Stimulated activated CD8-positive, alpha-beta memory T cell treated with anti-CD3 and anti-CD28 coated beads, Interleukin-15, amount 100 ng/mL, for 1 hour (primary cell): ENCODE measurements at regions not wholly inside any gene's neighbourhood (a gene's known extent, or its start where the extent isn't known, plus 50 kb on each side); places are given as distances from the start of the nearest gene placed in this dataset.
"Not testable (repeated sequence)": the region's sequence is repeated elsewhere in the genome, so short reads cannot be mapped to it uniquely, and the experiment has no call there.

Experiments used
- DNase-seq: peaks from one replicate; pipeline ENCODE4 v3.0.0-alpha.2; 2020; ENCODE audit warnings: low read depth

DNA sequence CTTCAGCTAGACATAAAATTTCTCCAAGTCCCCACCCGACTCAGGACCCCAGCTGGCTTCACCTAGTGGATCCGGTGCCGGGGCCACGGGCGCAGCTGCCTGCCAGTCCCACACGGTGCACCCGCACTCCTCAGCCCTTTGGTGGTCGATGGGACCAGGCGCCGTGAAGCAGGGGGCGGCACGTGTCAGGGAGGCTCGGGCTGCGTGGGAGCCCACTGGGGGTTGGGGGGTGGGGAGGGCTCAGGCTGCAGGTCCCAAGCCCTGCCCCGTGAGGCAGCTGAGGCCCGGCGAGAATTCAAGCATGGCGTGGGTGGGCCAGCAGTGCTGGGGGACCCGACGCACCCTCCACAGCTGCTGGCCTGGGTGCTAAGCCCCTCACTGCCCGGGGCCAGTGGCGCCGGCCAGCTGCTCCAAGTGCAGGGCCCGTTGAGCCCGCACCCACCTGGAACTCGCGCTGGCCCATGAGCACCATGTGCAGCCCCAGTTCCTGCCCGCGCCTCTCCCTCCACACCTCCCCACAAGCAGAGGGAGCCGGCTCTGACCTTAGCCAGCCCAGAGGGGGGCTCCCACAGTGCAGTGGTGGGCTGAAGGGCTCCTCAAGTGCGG lies 747.0 kb downstream of the FAM181B start:
- DNase-seq, result no peak

DNA sequence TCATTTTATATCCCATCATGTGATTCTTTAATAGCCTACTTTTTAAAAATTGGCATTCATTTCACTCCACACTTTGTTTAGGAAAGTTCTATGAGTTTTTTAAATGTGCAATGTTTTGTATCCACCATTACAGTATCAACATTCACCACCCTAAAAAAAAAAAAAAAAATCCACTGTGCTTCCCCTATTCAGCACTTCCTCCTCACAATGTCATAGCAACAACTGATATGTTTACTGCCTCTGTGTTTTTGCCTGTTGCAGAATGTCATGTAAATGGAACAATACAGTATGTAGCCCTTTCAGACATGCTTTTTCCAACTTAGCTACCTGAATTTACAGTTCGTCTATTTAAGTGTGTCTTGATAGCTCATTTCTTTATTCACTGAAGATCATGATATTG lies 754.2 kb downstream of the FAM181B start:
- DNase-seq, result no peak

DNA sequence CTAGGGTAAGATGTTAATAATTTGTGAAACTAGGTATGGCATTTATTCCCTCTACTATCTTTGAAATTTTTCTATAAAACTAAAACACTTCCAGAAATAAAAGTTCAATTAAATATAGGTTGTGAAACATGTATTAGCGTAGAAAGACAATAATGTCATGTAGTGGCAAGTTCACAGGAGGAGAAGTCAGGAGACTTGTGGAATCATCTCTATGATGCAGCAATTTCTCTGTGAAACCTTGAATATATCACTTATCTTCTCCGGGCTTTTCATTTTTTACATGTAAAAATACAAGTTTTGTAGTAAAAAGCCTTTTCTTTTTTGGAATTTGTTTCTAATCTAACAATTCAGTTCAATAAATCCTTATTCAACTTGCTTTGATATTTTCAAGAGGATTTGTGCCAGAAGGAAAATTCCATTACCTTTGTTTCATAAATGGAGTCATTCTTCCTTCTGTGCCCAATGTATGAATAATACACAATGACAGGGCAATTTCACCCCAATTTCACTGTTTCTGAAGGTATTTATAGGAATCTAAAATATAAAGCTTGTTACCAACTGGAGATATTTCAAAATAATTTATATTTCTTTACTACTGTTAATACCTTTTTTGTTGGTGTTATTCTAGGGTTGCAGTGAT lies 758.3 kb downstream of the FAM181B start:
- no peak for DNase-seq

DNA sequence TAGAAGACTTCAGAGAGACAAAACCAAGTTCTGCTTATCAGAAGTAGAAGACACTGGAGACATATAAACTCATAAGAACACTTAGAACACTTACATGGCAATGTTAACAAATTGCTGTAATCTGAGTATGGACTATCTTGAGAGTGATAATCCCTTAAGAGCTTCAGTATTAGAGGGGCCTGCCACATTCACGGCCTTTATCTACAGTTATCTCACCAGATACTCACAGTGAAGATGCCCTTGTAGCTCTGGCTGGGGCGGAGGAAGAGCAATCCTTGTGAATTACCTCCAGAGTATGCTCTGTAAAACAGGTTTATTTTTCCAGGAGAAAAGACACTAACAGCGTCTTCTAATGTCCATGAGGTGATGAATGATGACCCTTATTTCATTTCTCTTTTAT lies 762.8 kb downstream of the FAM181B start:
- no peak for DNase-seq

DNA sequence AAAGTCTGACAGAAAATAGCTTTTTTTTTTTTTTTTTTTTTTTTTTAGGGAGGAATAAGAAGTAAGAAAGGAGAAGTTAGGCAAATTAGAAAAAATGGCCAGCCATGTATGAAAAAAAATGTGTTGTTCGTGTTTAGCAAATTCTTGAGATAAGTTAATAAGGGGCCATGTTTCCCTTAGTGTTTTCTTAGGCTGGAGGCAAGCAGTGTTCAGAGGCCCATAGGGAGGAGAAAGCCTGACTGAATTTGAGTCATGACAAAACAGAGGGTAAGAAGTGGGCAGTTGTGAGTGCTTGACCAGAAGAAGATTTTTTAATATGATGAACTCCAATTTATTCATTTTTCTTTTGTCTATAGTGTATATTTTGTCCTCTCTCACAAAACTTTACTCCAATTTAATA lies 766.4 kb downstream of the FAM181B start:
- DNase-seq, result no peak

DNA sequence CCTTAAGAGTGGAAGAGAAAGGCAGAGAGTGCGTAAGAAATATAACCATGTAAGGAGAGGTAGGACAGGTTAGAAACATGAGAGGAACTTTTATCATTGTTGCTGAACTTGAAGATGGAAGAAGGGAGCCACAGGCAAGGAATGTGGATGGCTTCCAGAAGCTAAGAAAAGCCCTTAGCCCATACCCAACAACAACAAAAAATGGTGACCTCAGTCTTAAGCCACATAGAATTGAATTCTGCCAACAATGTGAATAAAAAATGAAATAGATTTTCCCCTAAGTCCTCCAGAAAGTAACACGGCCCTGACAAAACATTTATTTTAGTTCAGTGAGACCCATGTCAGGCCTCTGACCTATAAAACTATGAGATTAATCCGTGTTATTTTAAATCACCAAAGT lies 767.3 kb downstream of the FAM181B start:
- no peak for DNase-seq

DNA sequence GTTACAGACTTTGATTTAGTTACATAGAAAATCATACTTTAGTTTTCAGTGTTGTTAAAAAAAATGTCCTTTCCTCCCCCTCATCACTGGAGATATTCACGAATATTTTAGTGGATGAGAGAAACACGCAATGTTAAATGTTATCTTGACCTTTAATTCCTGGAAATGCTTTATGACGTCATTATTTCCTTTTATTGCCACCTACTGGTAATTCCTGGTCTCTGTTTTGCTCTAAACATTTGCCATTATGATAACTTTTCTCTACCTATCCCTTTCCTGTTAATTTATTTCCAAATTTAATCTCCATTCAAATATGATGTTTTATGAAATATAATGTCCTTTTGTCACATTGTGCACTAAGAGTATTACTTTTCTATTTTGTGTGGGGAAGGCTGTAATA lies 770.6 kb downstream of the FAM181B start:
- DNase-seq, result no peak

DNA sequence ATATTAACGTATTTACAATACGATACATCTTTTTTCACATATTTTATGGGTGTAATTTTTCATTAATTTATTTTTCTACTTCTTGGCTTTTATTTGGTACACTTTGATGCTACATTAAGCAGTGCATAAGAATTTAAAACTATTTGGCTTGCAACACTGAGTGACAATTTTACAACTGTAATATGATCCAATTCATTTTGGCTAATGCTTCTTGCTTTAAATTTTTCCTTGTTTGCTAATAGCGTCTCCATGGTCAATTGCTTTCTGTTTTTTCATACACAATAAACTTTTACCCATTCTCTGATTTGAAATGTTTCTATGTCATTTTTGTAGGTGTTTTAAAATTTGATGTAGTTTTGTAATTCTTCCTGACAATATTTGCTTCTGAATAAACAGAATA lies 773.2 kb downstream of the FAM181B start:
- no peak for DNase-seq

DNA sequence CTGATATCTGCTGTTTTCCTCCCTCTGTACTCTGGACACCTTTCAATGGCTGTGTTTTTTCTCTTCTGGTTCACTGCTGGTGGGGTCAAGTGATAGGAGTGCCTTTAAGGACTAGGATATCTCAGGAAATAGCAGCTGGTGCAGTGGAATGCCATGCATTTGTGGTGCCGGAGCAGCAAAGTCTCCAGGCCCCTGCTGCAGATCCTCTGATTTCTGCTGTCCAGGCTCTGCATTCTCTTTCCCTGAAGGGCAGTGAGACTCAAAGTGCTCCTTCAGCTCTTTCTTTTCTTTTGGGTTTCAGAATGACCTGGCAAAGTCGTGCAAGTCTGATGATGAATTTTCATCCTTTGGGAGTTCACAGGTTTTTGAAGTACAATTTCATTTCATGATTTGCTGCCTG lies 774.3 kb downstream of the FAM181B start:
- DNase-seq, result no peak

DNA sequence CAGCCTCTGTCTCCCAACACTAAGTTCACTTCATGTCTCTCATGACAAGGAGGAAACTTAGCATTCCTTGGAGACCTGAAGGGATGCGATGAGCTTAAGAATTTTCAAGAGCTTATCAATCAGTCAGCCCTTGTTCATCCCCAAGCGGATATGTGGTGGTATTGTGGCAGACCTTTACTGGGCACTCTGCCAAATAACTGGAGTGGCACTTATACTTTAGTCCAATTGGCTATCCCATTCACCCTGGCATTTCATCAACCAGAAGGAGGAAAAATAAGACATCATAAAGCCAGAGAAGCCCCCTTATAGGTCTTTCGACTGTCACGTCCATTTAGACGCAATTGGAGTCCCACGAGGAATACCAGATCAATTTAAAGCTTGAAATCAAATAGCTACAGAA lies 779.4 kb downstream of the FAM181B start:
- not testable (repeated sequence) for DNase-seq

DNA sequence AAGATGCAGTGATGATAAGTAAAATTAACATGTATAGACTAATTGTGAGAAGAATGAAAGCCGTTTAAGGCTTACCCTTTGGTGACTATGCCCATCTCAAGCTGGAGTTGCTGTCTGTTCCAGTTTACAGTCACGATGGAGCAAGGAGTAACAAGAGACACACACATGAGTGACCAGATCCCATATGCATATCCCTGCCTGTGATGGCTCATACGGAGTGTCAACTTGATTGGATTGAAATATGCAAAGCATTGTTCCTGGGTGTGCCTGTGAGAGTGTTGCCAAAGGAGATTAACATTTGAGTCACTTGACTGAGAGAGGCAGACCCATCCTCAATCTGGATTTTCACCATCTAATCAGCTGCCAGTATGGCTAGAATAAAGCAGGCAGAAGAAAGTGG lies 786.8 kb downstream of the FAM181B start:
- no peak for DNase-seq

DNA sequence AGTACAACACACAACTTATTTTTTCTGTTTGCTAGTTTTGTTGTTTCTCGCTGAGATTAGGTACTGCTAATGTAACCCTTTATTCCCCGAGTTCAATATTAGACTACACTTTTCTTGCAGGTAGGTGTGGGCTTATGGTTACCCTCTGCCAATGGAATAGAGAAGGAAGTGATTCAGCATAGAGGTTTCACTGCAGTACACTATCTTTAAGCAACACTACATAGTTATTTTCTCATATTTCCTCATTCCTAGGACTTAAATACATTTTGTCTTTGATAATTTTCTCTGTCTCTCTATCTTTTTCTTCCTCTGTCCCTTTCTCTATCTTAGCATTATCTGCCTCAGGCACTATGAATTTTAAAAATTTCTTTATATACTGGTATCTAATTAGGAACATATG lies 791.0 kb downstream of the FAM181B start:
- DNase-seq, result no peak

DNA sequence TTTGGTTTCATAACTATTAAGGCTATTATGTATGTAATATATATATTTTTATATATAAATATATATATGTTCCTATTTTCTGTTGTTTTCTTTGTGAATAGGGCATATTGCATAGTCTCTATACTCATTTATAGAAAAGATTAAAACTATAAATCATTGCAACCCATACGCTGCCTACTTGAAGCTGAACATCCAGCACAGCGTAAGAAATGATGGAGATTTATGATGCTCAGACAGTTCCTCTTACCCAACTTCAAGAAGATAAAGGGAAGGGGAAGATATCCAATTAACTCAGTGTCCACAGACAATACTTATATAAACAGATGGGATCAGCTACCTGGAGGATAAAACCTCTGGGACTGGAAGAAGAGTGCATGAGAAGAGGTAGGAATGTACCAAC lies 791.7 kb downstream of the FAM181B start:
- DNase-seq, result no peak

DNA sequence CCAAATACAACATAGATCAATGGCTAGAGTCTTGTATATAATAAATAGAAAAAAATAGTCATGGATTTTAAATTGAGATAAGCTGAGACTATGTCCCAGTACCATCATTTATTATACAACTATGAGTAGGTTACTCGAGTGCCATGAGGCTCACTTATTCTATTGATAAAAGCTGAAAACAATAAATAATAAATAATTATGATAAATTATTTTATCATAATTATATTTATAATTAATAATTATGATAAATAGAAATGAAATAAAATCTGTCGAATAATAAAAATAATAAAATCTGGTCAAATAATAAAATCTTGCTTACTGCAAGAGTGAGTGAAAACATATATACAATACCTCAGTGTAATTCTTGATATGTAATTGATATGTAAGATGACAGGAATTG lies 801.4 kb downstream of the FAM181B start:
- DNase-seq, result no peak

DNA sequence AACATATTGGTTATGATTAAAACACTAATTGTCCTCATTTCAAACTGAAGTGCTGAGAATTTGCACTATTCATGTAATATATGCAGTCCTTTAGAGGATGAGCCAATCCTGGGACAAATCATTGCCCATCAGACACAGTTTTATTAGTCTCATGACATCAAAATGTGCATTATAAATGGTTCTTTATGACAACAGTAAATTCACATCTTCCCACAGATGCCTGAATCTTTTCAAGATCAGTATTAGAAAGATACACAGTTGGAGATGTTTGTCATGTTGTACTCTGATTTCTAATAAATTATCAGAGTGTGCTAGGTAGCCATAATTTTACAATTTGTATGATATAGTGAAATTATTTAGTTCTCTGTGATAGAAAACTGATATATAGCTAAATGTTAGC lies 813.5 kb downstream of the FAM181B start:
- no peak for DNase-seq

DNA sequence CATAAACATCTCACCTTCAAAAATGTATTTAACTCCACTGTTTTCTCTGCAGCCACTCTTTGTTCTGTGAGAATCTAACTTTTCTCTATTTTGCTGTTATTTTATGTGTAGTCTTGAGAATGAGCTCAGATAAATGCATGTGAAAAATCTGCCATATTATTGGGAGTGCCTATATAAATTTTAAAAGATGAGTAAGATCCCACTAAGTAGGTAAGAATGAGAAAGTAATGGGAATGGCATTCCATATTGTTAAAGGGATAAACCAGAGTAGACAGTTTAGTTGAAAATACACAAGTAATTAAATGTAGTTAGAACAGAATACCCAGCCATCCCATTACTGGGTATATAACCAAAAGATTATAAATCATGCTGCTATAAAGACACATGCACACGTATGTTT lies 817.2 kb downstream of the FAM181B start:
- no peak for DNase-seq

DNA sequence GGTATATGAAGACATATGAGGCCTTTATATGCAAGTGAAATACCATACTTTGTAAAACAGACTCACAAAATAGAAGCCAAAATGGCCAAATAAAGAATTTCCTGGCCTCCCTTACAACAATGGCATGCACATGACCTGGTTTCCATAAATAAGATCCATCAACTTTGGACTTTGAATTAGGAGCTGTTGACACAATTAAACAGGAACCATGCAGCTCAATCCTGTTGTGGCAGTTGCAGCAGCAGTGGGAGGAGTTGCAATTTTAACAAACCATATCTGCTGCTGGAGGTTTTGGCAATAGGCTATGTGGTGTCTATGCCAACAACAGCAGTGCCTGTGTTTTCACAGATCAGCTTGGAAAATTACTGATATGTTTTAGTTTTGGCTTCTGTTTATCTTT lies 818.6 kb downstream of the FAM181B start:
- no peak for DNase-seq

DNA sequence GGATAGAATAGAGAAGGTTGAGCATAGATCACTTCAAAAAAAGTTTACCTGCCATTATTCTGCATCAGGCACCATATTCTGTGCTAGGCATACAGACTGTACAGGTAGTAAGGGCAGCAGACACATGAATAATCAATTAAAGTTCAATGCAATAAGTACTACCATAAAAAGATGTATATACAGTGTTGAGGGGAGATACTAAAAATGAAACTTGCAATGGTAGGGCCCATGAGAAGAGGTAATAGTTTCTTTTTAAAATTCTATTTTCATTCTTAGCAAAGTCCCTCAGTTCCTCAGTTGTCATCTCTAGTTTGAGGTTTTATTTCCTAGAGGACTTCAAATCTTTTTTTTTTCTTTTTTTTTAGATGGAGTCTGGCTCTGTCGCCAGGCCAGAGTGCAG lies 819.9 kb downstream of the FAM181B start:
- no peak for DNase-seq

DNA sequence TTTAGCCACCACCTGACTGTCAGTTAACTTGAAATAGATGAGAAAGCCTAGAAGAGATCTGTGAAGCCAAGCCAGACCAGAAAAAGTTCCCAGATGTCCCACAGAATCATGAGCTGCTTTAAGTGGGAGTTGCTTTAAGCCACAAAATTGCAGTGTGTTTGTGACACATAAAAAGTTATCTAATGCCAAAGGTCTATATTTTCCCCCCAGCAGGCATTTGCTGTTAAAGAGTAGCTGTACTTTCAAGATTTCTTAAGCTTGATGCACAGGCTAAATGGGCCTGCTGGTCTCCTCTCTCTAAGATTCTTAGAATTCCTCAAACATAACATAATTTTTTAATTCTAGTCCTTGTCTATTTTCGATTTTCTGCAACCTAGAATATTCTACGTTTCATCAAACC lies 825.7 kb downstream of the FAM181B start:
- no peak for DNase-seq

DNA sequence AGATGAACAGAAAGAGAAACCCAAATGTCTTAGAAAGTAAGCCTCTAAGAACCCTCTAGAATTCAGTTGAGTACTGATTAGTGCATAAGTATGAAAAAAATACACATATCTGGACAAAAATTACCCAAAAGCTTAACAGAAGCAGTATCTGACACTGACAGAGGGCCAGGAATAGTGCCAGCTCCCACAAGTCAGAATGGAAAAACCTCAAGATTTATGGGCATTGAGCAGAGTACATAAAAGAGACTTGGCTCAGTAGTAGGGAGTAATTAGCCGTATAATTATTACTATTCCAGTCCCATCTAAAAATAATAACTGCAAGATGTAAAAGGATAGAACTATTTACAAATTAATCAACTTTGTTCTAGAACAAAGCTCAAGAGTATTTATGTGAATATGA lies 834.5 kb downstream of the FAM181B start:
- DNase-seq, result no peak

DNA sequence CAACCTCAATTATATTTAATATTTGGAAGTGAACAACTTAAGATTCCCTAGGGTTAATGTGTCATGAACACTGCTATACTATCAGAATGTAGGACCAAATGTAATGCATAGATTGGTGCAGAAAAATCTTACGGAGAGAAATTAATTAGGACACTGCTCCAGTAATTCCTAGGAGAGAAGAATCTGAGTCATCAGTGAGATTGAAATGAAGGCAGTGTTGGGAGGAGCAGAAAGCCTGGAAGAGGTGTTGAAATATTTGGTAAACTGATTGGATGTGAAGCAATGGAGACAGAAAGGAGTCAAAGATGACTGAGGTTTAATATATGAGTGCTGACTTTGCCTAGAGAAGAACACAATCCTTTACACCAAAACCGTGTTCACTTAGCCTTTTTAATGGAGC lies 836.0 kb downstream of the FAM181B start:
- no peak for DNase-seq

DNA sequence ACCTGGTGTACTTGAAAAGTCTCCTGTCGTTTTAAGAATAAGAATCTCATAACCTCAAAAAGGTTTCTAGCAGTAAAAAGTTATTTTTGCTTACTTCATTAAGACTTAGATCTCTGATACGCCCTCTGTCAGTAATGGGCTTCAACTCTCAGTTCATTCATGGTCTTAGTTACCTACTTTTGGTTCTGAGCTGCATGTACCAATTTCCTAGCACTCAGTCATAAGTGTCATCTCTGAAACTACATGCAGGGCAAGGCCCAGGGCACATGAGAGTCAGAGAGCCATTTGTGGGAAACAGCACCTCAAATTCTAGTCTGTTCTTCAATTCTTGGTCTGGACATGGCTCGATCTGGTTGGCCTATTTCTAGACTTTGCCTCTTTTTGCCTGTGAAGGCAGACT lies 838.4 kb downstream of the FAM181B start:
- DNase-seq, result no peak

DNA sequence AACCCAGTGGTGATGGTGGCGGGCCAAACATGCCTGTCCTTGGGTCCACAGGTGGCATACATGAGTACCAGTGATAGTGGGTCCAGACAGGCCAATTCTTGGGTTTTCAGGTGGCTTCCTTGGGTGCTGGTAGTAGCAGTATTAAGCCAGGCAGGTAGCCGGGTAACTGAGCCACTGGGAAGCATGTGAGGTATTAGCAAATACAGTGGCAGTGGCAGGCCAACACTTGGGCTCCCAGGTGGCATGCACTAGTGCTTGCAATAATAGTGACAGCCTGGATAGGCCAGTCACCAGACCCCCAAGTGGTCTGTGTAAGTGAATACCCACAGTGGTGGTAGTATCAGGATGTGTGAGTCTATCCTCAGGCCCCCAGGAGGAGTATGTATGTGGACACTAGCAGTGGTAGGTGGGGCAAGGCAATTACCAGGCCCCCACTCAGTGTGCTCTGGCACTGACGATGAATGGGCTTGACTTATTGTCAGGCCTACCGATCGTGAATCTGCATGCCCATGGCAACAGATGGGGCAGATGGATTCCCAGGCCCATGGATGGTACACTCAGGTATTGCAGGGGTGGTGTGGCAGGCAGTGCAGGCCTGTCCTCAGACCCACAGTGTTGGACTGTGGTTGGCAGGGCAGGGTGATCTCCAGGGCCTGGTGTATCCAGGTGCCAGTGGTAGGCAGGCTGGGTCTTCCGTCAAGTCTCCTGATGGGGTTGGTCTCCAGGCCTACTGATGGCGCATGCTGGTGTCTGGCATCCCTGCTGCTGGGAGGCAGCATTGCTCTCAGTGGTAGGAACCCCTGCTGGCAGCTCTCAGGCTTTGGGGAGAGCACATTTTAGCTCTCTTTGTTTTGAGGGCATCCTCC lies 840.7 kb downstream of the FAM181B start:
- no peak for DNase-seq

DNA sequence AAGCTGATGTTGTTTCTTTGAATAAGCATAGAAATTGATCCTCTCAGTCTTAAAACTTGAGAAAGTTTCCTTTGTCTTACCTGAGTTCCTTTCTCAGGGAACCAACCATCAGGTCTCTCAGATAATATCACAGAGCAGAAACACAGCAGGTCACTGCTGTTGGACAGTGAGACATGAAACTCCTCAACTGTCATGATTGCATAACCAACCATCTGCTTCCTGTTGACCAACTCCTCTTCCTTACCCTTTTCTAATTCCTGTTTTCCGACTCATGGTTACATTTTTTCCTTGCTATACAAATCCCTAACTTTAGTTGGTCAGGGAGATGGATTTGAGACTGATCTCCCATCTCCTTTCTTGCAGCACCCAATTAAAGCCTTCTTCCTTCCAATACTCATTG lies 845.3 kb downstream of the FAM181B start:
- no peak for DNase-seq
